SIG-M5 treated with dmso at 0.1 percent for 504 hours (cell line): ENCODE measurements at regions not wholly inside any gene's neighbourhood (a gene's known extent, or its start where the extent isn't known, plus 50 kb on each side); places are given as distances from the start of the nearest gene placed in this dataset.
A peak's percentile ranks its signal among the peaks of the same experiment; 100 is the strongest.

Experiments
- DNase-seq: peaks from one replicate; lab custom pipeline; 2025; ENCODE audit not compliant: unreplicated experiment; lab: John Stamatoyannopoulos, UW

GRCh38 chr14:96979611-96980074, 182.5 kb downstream of the VRK1 start:
- DNase-seq = no peak

- no peak for DNase-seq
These were observed 183.7 kb downstream of the VRK1 start for GRCh38 chr14:96980835-96981234.

GRCh38 chr14:96986256-96987085, 189.3 kb downstream of the VRK1 start:
- DNase-seq = no peak

- DNase-seq = no peak
These were observed 189.9 kb downstream of the VRK1 start for GRCh38 chr14:96987086-96987474.

- DNase-seq = no peak
These were observed 190.6 kb downstream of the VRK1 start for GRCh38 chr14:96987771-96988170.

- DNase-seq = no peak
These were observed 192.1 kb downstream of the VRK1 start for GRCh38 chr14:96989306-96989705.

- DNase-seq = no peak
These were observed 194.0 kb downstream of the VRK1 start for GRCh38 chr14:96991226-96991625.

- DNase-seq = no peak
These were observed 197.8 kb downstream of the VRK1 start for GRCh38 chr14:96994999-96995398.

GRCh38 chr14:96997269-96997668, 200.1 kb downstream of the VRK1 start:
- no peak for DNase-seq

GRCh38 chr14:96997996-96998395, 200.8 kb downstream of the VRK1 start:
- DNase-seq = no peak

- DNase-seq = no peak
These were observed 202.5 kb downstream of the VRK1 start for GRCh38 chr14:96999654-97000155.

- no peak for DNase-seq
These were observed 205.3 kb downstream of the VRK1 start for GRCh38 chr14:97002454-97002853.

GRCh38 chr14:97005934-97006333, 208.8 kb downstream of the VRK1 start:
- no peak for DNase-seq

GRCh38 chr14:97010491-97011160, 213.4 kb downstream of the VRK1 start:
- no peak for DNase-seq

- no peak for DNase-seq
These were observed 216.7 kb downstream of the VRK1 start for GRCh38 chr14:97013878-97014277.

GRCh38 chr14:97021001-97021400, 223.8 kb downstream of the VRK1 start:
- DNase-seq = peak; percentile 6

GRCh38 chr14:97021571-97022168, 224.5 kb downstream of the VRK1 start:
- no peak for DNase-seq

GRCh38 chr14:97022741-97023140, 225.6 kb downstream of the VRK1 start:
- no peak for DNase-seq

GRCh38 chr14:97023871-97024270, 226.7 kb downstream of the VRK1 start:
- no peak for DNase-seq

GRCh38 chr14:97024300-97024699, 227.1 kb downstream of the VRK1 start:
- no peak for DNase-seq

GRCh38 chr14:97025722-97026121, 228.5 kb downstream of the VRK1 start:
- DNase-seq = no peak
